ENCODE measurements at regions not wholly inside any gene's neighbourhood (a gene's known extent, or its start where the extent isn't known, plus 50 kb on each side); places are given as distances from the start of the nearest gene placed in this dataset.

- no peak for TF ChIP-seq CEBPB (IDR thresholded peaks at IDR 0.05; ENCODE audit: low read depth)
- TF ChIP-seq CTCF (IDR thresholded peaks at IDR 0.05 in 2 of 3, conservative IDR thresholded peaks at IDR 0.05 in 1 of 3; ENCODE audit: borderline replicate concordance in 1 of 3, insufficient read depth in 1 of 3, low read depth in 2 of 3, low read length in 2 of 3): no peak
- TF ChIP-seq POLR2AphosphoS5 (IDR thresholded peaks at IDR 0.05; ENCODE audit: low read depth, low read length): no peak
- TF ChIP-seq SRF (IDR thresholded peaks at IDR 0.05; ENCODE audit: low read depth): no peak
- no peak for TF ChIP-seq ZNF274 (IDR thresholded peaks at IDR 0.05; ENCODE audit: low read depth, low read length)
- TF ChIP-seq EZH2 (IDR thresholded peaks at IDR 0.05): no peak
- TF ChIP-seq SP1 (IDR thresholded peaks at IDR 0.05; ENCODE audit: low read depth): no peak
These were observed 232.1 kb upstream of the ADAMTS9 start for GRCh38 chr3:64919934-64920333.
